Common myeloid progenitor, CD34-positive (primary cell): ENCODE measurements at regions not wholly inside any gene's neighbourhood (a gene's known extent, or its start where the extent isn't known, plus 50 kb on each side); places are given as distances from the start of the nearest gene placed in this dataset.

ENCODE experiments used
- CTCF ChIA-PET: fragments of 350-600 bp; sonication (Branson Sonifier 250); formaldehyde crosslinking; loops from one replicate; lab custom pipeline; 2021; ENCODE audit warnings: antibody characterized with exemption; lab: Charles Lee
- POLR2A ChIA-PET: fragments of 350-600 bp; sonication (Branson Sonifier 250); formaldehyde crosslinking; loops from one replicate; lab custom pipeline; 2021; ENCODE audit warnings: antibody characterized with exemption; lab: Charles Lee
- DNase-seq, 3 donors: peaks; one replicate each; pipeline versions ENCODE4 v3.0.0 to v3.0.0-alpha.2; 2013
- H3K27ac ChIP-seq, 2 experiments: 1 replicate in 1 of 2; 2 replicates in 1 of 2; pipeline ENCODE4 v1.7.0; 2013; ENCODE audit warnings: inconsistent platforms in 2 of 2, low read length in 2 of 2, mild to moderate bottlenecking in 2 of 2, low read depth in 1 of 2, moderate library complexity in 1 of 2; ENCODE audit not compliant: severe bottlenecking in 2 of 2, insufficient read depth in 1 of 2, poor library complexity in 1 of 2
- H3K27me3 ChIP-seq, 5 experiments: replicated peaks in 2 of 5; 1 replicate in 3 of 5; 2 replicates in 2 of 5; pipeline versions ENCODE4 v1.6.1 to v1.7.0; 2013; ENCODE audit warnings: low read length in 4 of 5, mild to moderate bottlenecking in 2 of 5, moderate library complexity in 2 of 5, inconsistent platforms in 1 of 5; ENCODE audit not compliant: insufficient read depth in 5 of 5, control insufficient read depth in 4 of 5
- H3K36me3 ChIP-seq, 4 experiments: 1 replicate in 2 of 4; 2 replicates in 2 of 4; pipeline versions ENCODE4 v1.6.1 to v1.7.0; 2013; ENCODE audit warnings: low read length in 3 of 4, control low read depth in 1 of 4, mild to moderate bottlenecking in 1 of 4; ENCODE audit not compliant: control insufficient read depth in 4 of 4, insufficient read depth in 4 of 4
- H3K4me1 ChIP-seq, 4 experiments: 1 replicate in 3 of 4; 2 replicates in 1 of 4; pipeline versions ENCODE4 v1.6.1 to v1.7.1; 2013; ENCODE audit warnings: low read length in 3 of 4, mild to moderate bottlenecking in 3 of 4, control low read depth in 1 of 4, inconsistent platforms in 1 of 4, moderate library complexity in 1 of 4; ENCODE audit not compliant: control insufficient read depth in 4 of 4, insufficient read depth in 4 of 4; ENCODE audit errors: control extremely low read depth in 1 of 4
- H3K4me3 ChIP-seq, 7 experiments: 1 replicate in 4 of 7; 2 replicates in 3 of 7; pipeline versions ENCODE4 v1.5.1 to v1.7.0; 2013; ENCODE audit warnings: mild to moderate bottlenecking in 7 of 7, low read length in 6 of 7, moderate library complexity in 6 of 7, inconsistent platforms in 2 of 7, low read depth in 2 of 7, control low read depth in 1 of 7; ENCODE audit not compliant: insufficient read depth in 4 of 7, control insufficient read depth in 1 of 7; ENCODE audit errors: extremely low read depth in 1 of 7
- H3K9me3 ChIP-seq, 5 experiments: 1 replicate in 4 of 5; 2 replicates in 1 of 5; pipeline versions ENCODE4 v1.6.1 to v1.7.1; 2013; ENCODE audit warnings: low read length in 4 of 5, mild to moderate bottlenecking in 2 of 5, inconsistent platforms in 1 of 5, low read depth in 1 of 5, moderate library complexity in 1 of 5; ENCODE audit not compliant: control insufficient read depth in 4 of 5, insufficient read depth in 2 of 5; ENCODE audit errors: control extremely low read depth in 1 of 5
- WGBS: methylation state at CpG from one replicate; pipeline ENCODE4 v1.1.5; 2013; ENCODE audit not compliant: insufficient coverage; 5-methylcytosine and 5-hydroxymethylcytosine counted together

- CTCF ChIA-PET: no interaction called here
These were observed 96.4 kb upstream of the C16orf82 start for GRCh38 chr16:26970292-26970691.

GRCh38 chr16:26976873-26977272 lies 89.9 kb upstream of the C16orf82 start:
- no peak overlapping the region for H3K27ac ChIP-seq
- no peaks in the 10 kb centered on the region for H3K27me3 ChIP-seq
- H3K9me3 ChIP-seq: no peaks in the 10 kb centered on the region
- WGBS: 90% methylated on average over 4 of the region's 5 CpGs
- ChIA-PET POLR2A (no interaction called here), CTCF (no interaction called here)
- no peaks in the 10 kb centered on the region for H3K36me3 ChIP-seq
- no peaks in the 10 kb centered on the region for H3K4me1 ChIP-seq
- H3K4me3 ChIP-seq: no peak overlapping the region
- no peak for DNase-seq

More at GRCh38 chr16:26970292-26970691, 96.4 kb upstream of the C16orf82 start:
- H3K9me3 ChIP-seq: no peaks in the 10 kb centered on the region
- DNase-seq: no peak
- H3K27ac ChIP-seq: no peak overlapping the region
- 100% methylated on average over 2 of the region's 3 CpGs for WGBS
- H3K4me3 ChIP-seq: no peak overlapping the region
- H3K4me1 ChIP-seq: no peaks in the 10 kb centered on the region
- POLR2A ChIA-PET: interaction anchor here (0.6 kb wide), 1 partner anchor 232 kb away, joined by 3 read pairs; no protein-coding TSS in a partner anchor
- no peaks in the 10 kb centered on the region for H3K27me3 ChIP-seq
- H3K36me3 ChIP-seq: no peaks in the 10 kb centered on the region

- WGBS: 92% methylated on average over 5 of the region's 8 CpGs
- CTCF ChIA-PET: no interaction called here
These were observed 85.3 kb upstream of the C16orf82 start for GRCh38 chr16:26981266-26981938.

GRCh38 chr16:26982422-26982821 lies 84.3 kb upstream of the C16orf82 start:
- Histone ChIP-seq H3K27ac (no peak overlapping the region), H3K4me1 (no peaks in the 10 kb centered on the region), H3K4me3 (no peak overlapping the region), H3K9me3 (no peaks in the 10 kb centered on the region), H3K36me3 (no peaks in the 10 kb centered on the region), H3K27me3 (peaks cover 0 to 5% (median 0%) of the 10 kb centered on the region in 5 experiments)
- 100% methylated on average over 2 of the region's 2 CpGs for WGBS
- POLR2A ChIA-PET: no interaction called here
- DNase-seq: no peak
- CTCF ChIA-PET: no interaction called here

More at GRCh38 chr16:26981266-26981938, 85.3 kb upstream of the C16orf82 start:
- POLR2A ChIA-PET: no interaction called here
- no peak for DNase-seq
- no peak overlapping the region for H3K4me3 ChIP-seq
- no peaks in the 10 kb centered on the region for H3K4me1 ChIP-seq
- no peaks in the 10 kb centered on the region for H3K36me3 ChIP-seq
- no peak overlapping the region for H3K27ac ChIP-seq
- no peaks in the 10 kb centered on the region for H3K9me3 ChIP-seq
- no peaks in the 10 kb centered on the region for H3K27me3 ChIP-seq

- no peaks in the 10 kb centered on the region for H3K9me3 ChIP-seq
- 93% methylated on average over 2 of the region's 2 CpGs for WGBS
- DNase-seq: no peak
These were observed 83.3 kb upstream of the C16orf82 start for GRCh38 chr16:26983426-26983825.

GRCh38 chr16:26985100-26986065 lies 81.3 kb upstream of the C16orf82 start:
- CTCF ChIA-PET: no interaction called here

More at GRCh38 chr16:26983426-26983825, 83.3 kb upstream of the C16orf82 start:
- no peak overlapping the region for H3K4me3 ChIP-seq
- H3K36me3 ChIP-seq: no peaks in the 10 kb centered on the region
- H3K4me1 ChIP-seq: no peaks in the 10 kb centered on the region
- H3K27me3 ChIP-seq: peaks cover 0 to 9% (median 4%) of the 10 kb centered on the region in 5 experiments
- ChIA-PET CTCF (no interaction called here), POLR2A (no interaction called here)
- no peak overlapping the region for H3K27ac ChIP-seq

GRCh38 chr16:26987597-26988010 lies 79.1 kb upstream of the C16orf82 start:
- no peak overlapping the region for H3K27ac ChIP-seq
- H3K36me3 ChIP-seq: no peaks in the 10 kb centered on the region
- no peak overlapping the region for H3K4me3 ChIP-seq
- CTCF ChIA-PET: no interaction called here
- no peaks in the 10 kb centered on the region for H3K9me3 ChIP-seq
- no peak for DNase-seq
- 43% methylated on average over 6 of the region's 7 CpGs for WGBS
- H3K4me1 ChIP-seq: no peaks in the 10 kb centered on the region
- H3K27me3 ChIP-seq: peaks cover 0 to 9% (median 4%) of the 10 kb centered on the region in 5 experiments
- POLR2A ChIA-PET: no interaction called here

More at GRCh38 chr16:26985100-26986065, 81.3 kb upstream of the C16orf82 start:
- POLR2A ChIA-PET: no interaction called here
- DNase-seq: no peak
- Histone ChIP-seq H3K4me1 (no peaks in the 10 kb centered on the region), H3K36me3 (no peaks in the 10 kb centered on the region), H3K27me3 (peaks cover 0 to 9% (median 4%) of the 10 kb centered on the region in 5 experiments), H3K9me3 (no peaks in the 10 kb centered on the region), H3K4me3 (no peak overlapping the region), H3K27ac (no peak overlapping the region)
- WGBS: 82% methylated on average over 14 of the region's 17 CpGs
